ENCODE measurements at regions not wholly inside any gene's neighbourhood (a gene's known extent, or its start where the extent isn't known, plus 50 kb on each side); places are given as distances from the start of the nearest gene placed in this dataset.

DNA sequence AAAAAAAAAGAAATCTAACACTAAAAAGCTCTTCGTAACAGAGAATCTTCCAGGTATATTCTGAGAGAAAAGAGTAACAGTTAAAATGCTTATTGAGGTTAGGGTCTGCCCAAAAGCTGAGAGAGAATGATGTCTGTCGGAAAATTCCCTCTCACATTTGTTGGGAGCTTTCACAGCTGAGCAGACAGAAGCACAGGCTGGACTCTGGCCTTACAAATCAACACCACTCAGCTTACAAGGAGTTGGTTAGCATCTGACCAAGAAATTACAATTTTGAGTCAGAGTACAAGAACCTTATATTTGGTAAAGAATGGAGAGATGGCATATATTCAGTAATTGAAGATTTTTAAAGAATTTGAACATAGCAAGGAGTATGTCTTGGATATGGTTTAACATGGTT is 1561.0 kb upstream of the RAG2 start (continued):
- TF ChIP-seq, protein P1, sequence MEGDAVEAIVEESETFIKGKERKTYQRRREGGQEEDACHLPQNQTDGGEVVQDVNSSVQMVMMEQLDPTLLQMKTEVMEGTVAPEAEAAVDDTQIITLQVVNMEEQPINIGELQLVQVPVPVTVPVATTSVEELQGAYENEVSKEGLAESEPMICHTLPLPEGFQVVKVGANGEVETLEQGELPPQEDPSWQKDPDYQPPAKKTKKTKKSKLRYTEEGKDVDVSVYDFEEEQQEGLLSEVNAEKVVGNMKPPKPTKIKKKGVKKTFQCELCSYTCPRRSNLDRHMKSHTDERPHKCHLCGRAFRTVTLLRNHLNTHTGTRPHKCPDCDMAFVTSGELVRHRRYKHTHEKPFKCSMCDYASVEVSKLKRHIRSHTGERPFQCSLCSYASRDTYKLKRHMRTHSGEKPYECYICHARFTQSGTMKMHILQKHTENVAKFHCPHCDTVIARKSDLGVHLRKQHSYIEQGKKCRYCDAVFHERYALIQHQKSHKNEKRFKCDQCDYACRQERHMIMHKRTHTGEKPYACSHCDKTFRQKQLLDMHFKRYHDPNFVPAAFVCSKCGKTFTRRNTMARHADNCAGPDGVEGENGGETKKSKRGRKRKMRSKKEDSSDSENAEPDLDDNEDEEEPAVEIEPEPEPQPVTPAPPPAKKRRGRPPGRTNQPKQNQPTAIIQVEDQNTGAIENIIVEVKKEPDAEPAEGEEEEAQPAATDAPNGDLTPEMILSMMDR (IDR thresholded peaks at IDR 0.05 in 2 of 3, conservative IDR thresholded peaks at IDR 0.05 in 1 of 3; ENCODE audit: borderline replicate concordance in 1 of 3, insufficient read depth in 1 of 3, low read depth in 2 of 3, low read length in 2 of 3), result no peak
- no peak for TF ChIP-seq CBX3 (IDR thresholded peaks at IDR 0.05; ENCODE audit: low read depth)
- no peak for TF ChIP-seq RAD21 (IDR thresholded peaks at IDR 0.05; ENCODE audit: low read depth)
- TF ChIP-seq SRF (IDR thresholded peaks at IDR 0.05; ENCODE audit: low read depth), result no peak
- TF ChIP-seq FOSL1 (IDR thresholded peaks at IDR 0.05; ENCODE audit: low read depth), result no peak

DNA sequence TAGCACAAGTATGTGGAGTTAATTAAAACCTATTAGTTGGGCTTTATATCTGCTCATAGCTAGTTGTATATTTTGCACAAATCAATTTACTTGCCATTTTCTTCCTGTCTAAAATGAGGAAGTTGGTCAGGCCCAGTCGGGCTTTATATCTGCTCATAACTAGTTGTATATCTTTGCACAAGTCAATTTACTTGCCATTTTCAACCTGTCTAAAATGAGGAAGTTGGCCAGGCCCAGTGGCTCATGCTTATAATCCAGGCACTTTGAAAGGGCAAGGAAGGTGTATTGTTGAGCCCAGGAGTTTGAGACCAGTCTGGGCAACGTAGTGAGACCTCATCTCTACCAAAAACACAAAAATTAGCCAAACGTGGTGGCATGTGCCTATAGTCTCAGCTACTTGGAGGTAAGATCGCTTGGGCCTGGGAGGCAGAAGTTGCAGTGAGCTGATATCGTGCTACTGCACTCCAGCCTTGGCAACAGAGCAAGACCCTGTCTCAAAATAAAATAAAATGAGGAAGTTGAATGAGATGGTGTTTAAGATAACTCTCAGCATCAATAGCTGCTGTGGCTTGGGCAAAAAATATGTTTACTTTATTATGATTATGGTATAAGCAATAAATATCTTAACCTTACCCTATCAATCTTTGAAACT is 1558.6 kb upstream of the RAG2 start:
- Histone ChIP-seq H3K9me3 (ENCODE audit: control insufficient read depth in 1 of 2, insufficient read depth in 1 of 2, low read depth in 1 of 2, low read length in 2 of 2) (peaks cover 8 to 28% of the 10 kb centered on the region in 2 experiments; a peak in 3 of 4 replicates), H3K27me3 (ENCODE audit: insufficient read depth, low read length) (no peaks in the 10 kb centered on the region), H3K4me2 (ENCODE audit: low read length) (no peak overlapping the region), H4K20me1 (ENCODE audit: insufficient read depth) (no peaks in the 10 kb centered on the region), H3K36me3 (ENCODE audit: control insufficient read depth in 1 of 2, insufficient read depth in 2 of 2, low read length in 2 of 2) (no peaks in the 10 kb centered on the region), H3K27ac (ENCODE audit: low read depth, low read length) (no peak overlapping the region), H2AFZ (ENCODE audit: low read depth, low read length, poor library complexity, severe bottlenecking) (no peak overlapping the region), H3K4me1 (ENCODE audit: control insufficient read depth in 1 of 2, insufficient read depth in 2 of 2, low read length in 2 of 2) (no peaks in the 10 kb centered on the region), H3K4me3 (replicated peaks in 1 of 2; ENCODE audit: low read depth in 1 of 2, low read length in 2 of 2) (no peak overlapping the region), H3K9ac (ENCODE audit: low read length) (no peak overlapping the region), H3K79me2 (ENCODE audit: insufficient read depth, low read length) (no peaks in the 10 kb centered on the region), H3K9me2 (ENCODE audit: insufficient read depth) (no peaks in the 10 kb centered on the region)
- ChIA-PET POLR2A (no interaction called here), CTCF (no interaction called here), RAD21 (ENCODE audit: low non-redundant PET in 1 of 2, low total read pairs in 2 of 2, uncharacterized antibody in 2 of 2, unreplicated experiment in 2 of 2) (no interaction called here)
- TF ChIP-seq CEBPB (IDR thresholded peaks at IDR 0.05; ENCODE audit: low read depth), result no peak
- DNase-seq (ENCODE audit: low read depth, low spot score) (no peak), ATAC-seq (no peak)
- intact Hi-C loops (cut with micrococcal nuclease), result no loop called here
- BruUV-seq (replicated peaks), result no TSS peak

DNA sequence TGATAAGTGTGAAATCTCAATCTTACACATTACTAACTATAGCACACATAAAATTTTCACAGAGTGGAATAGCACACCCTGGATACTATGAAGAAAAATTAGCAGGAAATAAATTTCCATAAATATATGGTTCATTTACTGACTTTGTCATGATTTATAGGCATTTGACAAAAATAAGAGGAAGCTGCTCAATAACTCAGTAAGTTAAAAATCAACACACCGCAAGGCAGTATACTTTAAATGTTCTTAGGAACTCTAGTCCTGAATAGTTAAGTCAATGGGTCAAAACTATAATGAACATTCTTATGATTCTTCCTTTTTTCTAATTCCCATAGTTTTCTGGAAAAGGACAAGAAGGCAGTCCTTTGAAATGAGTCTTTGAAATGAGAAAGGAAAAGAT is 1557.8 kb upstream of the RAG2 start:
- DNase-seq (ENCODE audit: low read depth, low spot score) (no peak), ATAC-seq (no peak)
- no TSS peak for BruUV-seq (replicated peaks)
- no peaks in the 10 kb centered on the region for H4K20me1 ChIP-seq (ENCODE audit: insufficient read depth)
- ChIA-PET POLR2A (no interaction called here), RAD21 (ENCODE audit: low non-redundant PET in 1 of 2, low total read pairs in 2 of 2, uncharacterized antibody in 2 of 2, unreplicated experiment in 2 of 2) (no interaction called here), CTCF (no interaction called here)
- H3K79me2 ChIP-seq (ENCODE audit: insufficient read depth, low read length), result no peaks in the 10 kb centered on the region
- H3K36me3 ChIP-seq (ENCODE audit: control insufficient read depth in 1 of 2, insufficient read depth in 2 of 2, low read length in 2 of 2), result no peaks in the 10 kb centered on the region
- no peaks in the 10 kb centered on the region for H3K9me2 ChIP-seq (ENCODE audit: insufficient read depth)
- H3K27ac ChIP-seq (ENCODE audit: low read depth, low read length), result no peak overlapping the region
- H3K9me3 ChIP-seq (ENCODE audit: control insufficient read depth in 1 of 2, insufficient read depth in 1 of 2, low read depth in 1 of 2, low read length in 2 of 2), result peaks cover 8 to 28% of the 10 kb centered on the region in 2 experiments; a peak in 3 of 4 replicates
- no peak overlapping the region for H3K4me2 ChIP-seq (ENCODE audit: low read length)
- intact Hi-C loops (cut with micrococcal nuclease), result no loop called here
- H3K4me3 ChIP-seq (replicated peaks in 1 of 2; ENCODE audit: low read depth in 1 of 2, low read length in 2 of 2), result no peak overlapping the region
- no peaks in the 10 kb centered on the region for H3K4me1 ChIP-seq (ENCODE audit: control insufficient read depth in 1 of 2, insufficient read depth in 2 of 2, low read length in 2 of 2)
- no peak overlapping the region for H3K9ac ChIP-seq (ENCODE audit: low read length)
- H2AFZ ChIP-seq (ENCODE audit: low read depth, low read length, poor library complexity, severe bottlenecking), result no peak overlapping the region
- H3K27me3 ChIP-seq (ENCODE audit: insufficient read depth, low read length), result no peaks in the 10 kb centered on the region
- TF ChIP-seq EZH2 (IDR thresholded peaks at IDR 0.05) (no peak), TCF7L2 (IDR thresholded peaks at IDR 0.05; ENCODE audit: borderline replicate concordance, extremely low read depth, insufficient read depth, insufficient read length) (no peak), ZNF274 (IDR thresholded peaks at IDR 0.05; ENCODE audit: low read depth, low read length) (no peak), POLR2AphosphoS5 (IDR thresholded peaks at IDR 0.05; ENCODE audit: low read depth, low read length) (no peak)
- TF ChIP-seq, protein P1 (IDR thresholded peaks at IDR 0.05 in 2 of 3, conservative IDR thresholded peaks at IDR 0.05 in 1 of 3; ENCODE audit: borderline replicate concordance in 1 of 3, insufficient read depth in 1 of 3, low read depth in 2 of 3, low read length in 2 of 3), result no peak
